IMR-90 (cell line): ENCODE measurements at regions not wholly inside any gene's neighbourhood (a gene's known extent, or its start where the extent isn't known, plus 50 kb on each side); places are given as distances from the start of the nearest gene placed in this dataset.

Experiments used
- ATAC-seq: fragments of 200-7000 bp; cut with Tn5 transposase; 2 replicates; pipeline ENCODE4 v1.9.1; 2020; ENCODE audit warnings: low read depth, mild to moderate bottlenecking, moderate library complexity
- BruUV-seq: library from RNA; stranded (reverse); fragments of 400-500 nt; replicated peaks from 2 replicates; lab custom pipeline; 2021; lab: Mats Ljungman, UMichigan
- CTCF ChIA-PET: fragments of 300-600 bp; formaldehyde crosslinking; extraction: SDS; loops from one replicate; lab custom pipeline; 2021; ENCODE audit warnings: antibody characterized with exemption; lab: Yijun Ruan, JAX
- POLR2A ChIA-PET: fragments of 300-600 bp; sonication (Branson Sonifier 250); formaldehyde crosslinking; loops from one replicate; lab custom pipeline; 2022; ENCODE audit warnings: antibody characterized with exemption; ENCODE audit not compliant: unreplicated experiment; lab: Charles Lee
- DNase-seq: peaks from one replicate; pipeline ENCODE4 v3.0.0; 2013
- H2AFZ ChIP-seq: replicated peaks from 2 replicates; pipeline ENCODE3; 2013; ENCODE audit warnings: low read length, mild to moderate bottlenecking; ENCODE audit not compliant: poor library complexity
- H2AK5ac ChIP-seq: 2 replicates; pipeline ENCODE4 v1.6.1; 2013; ENCODE audit warnings: low read depth, low read length, inconsistent platforms
- H2AK9ac ChIP-seq: replicated peaks from 2 replicates; pipeline ENCODE3; 2013; ENCODE audit warnings: mild to moderate bottlenecking, low read depth, low read length, moderate library complexity; ENCODE audit not compliant: poor library complexity
- H2BK120ac ChIP-seq: 2 replicates; pipeline ENCODE4 v1.6.1; 2013; ENCODE audit warnings: low read depth, low read length, inconsistent platforms
- H2BK15ac ChIP-seq: 3 replicates; pipeline ENCODE4 v1.6.1; 2013; ENCODE audit warnings: low read depth, low read length, inconsistent platforms
- H2BK20ac ChIP-seq: 2 replicates; pipeline ENCODE4 v1.6.1; 2013; ENCODE audit warnings: low read depth, mild to moderate bottlenecking, inconsistent platforms, low read length, moderate library complexity
- H2BK5ac ChIP-seq: 2 replicates; pipeline ENCODE4 v1.6.1; 2013; ENCODE audit warnings: mild to moderate bottlenecking, low read depth, low read length, inconsistent platforms; ENCODE audit not compliant: poor library complexity, severe bottlenecking
- H3K14ac ChIP-seq: replicated peaks from 2 replicates; pipeline ENCODE4 v1.6.1; 2013; ENCODE audit warnings: low read depth, low read length, inconsistent platforms
- H3K18ac ChIP-seq: 2 replicates; pipeline ENCODE4 v1.6.1; 2013; ENCODE audit warnings: low read depth, low read length, control low read depth
- H3K23ac ChIP-seq: 2 replicates; pipeline ENCODE4 v1.6.1; 2013; ENCODE audit warnings: low read depth, low read length, inconsistent platforms
- H3K27ac ChIP-seq: 2 replicates; pipeline ENCODE4 v1.5.1; 2013; ENCODE audit warnings: mild to moderate bottlenecking, control low read depth, low read length; ENCODE audit not compliant: insufficient read depth
- H3K27me3 ChIP-seq: 2 replicates; pipeline ENCODE4 v1.6.1; 2013; ENCODE audit warnings: low read length; ENCODE audit not compliant: control insufficient read depth, insufficient read depth
- H3K36me3 ChIP-seq: 2 replicates; pipeline ENCODE4 v1.6.1; 2013; ENCODE audit warnings: low read length, mixed read lengths; ENCODE audit not compliant: control insufficient read depth, insufficient read depth
- H3K4ac ChIP-seq: 2 replicates; pipeline ENCODE4 v1.6.1; 2013; ENCODE audit warnings: low read depth, low read length, inconsistent platforms
- H3K4me1 ChIP-seq: 2 replicates; pipeline ENCODE4 v1.6.1; 2013; ENCODE audit warnings: low read length, mixed read lengths; ENCODE audit not compliant: control insufficient read depth, insufficient read depth
- H3K4me2 ChIP-seq: 2 replicates; pipeline ENCODE4 v1.6.1; 2013; ENCODE audit warnings: low read depth, mild to moderate bottlenecking, control low read depth, low read length, moderate library complexity
- H3K4me3 ChIP-seq: 2 replicates; pipeline ENCODE4 v1.5.1; 2013; ENCODE audit warnings: low read depth, mild to moderate bottlenecking, control low read depth, low read length, moderate library complexity; ENCODE audit not compliant: insufficient read depth
- H3K56ac ChIP-seq: 2 replicates; pipeline ENCODE4 v1.6.1; 2013; ENCODE audit warnings: low read length, inconsistent platforms; ENCODE audit not compliant: insufficient read depth; ENCODE audit errors: extremely low read depth
- H3K79me1 ChIP-seq, 2 experiments: 2 replicates each; pipeline ENCODE4 v1.6.1; 2013; ENCODE audit warnings: low read length in 2 of 2, inconsistent platforms in 1 of 2, low read depth in 1 of 2
- H3K9ac ChIP-seq: 2 replicates; pipeline ENCODE4 v1.6.1; 2013; ENCODE audit warnings: low read depth, low read length, control low read depth
- H3K9me1 ChIP-seq: 2 replicates; pipeline ENCODE4 v1.6.1; 2013; ENCODE audit warnings: low read length, inconsistent platforms; ENCODE audit not compliant: insufficient read depth
- H3K9me3 ChIP-seq: 2 replicates; pipeline ENCODE4 v1.6.1; 2013; ENCODE audit warnings: low read length; ENCODE audit not compliant: control insufficient read depth, insufficient read depth
- H4K20me1 ChIP-seq: 2 replicates; pipeline ENCODE4 v1.6.1; 2013; ENCODE audit warnings: low read length, inconsistent platforms; ENCODE audit not compliant: insufficient read depth
- H4K5ac ChIP-seq: 2 replicates; pipeline ENCODE4 v1.6.1; 2013; ENCODE audit warnings: mild to moderate bottlenecking, low read depth, low read length, control low read depth
- H4K8ac ChIP-seq, 2 experiments: 2 replicates each; pipeline ENCODE4 v1.6.1; 2013; ENCODE audit warnings: low read depth in 2 of 2, low read length in 2 of 2, control low read depth in 1 of 2, inconsistent platforms in 1 of 2
- H4K91ac ChIP-seq: 2 replicates; pipeline ENCODE4 v1.6.1; 2013; ENCODE audit warnings: low read depth, low read length, inconsistent platforms; ENCODE audit not compliant: insufficient read depth
- BHLHE40 ChIP-seq: fragments of 150-350 bp; IDR thresholded peaks from 2 replicates; pipeline ENCODE4 v1.6.1; 2016; ENCODE audit warnings: mild to moderate bottlenecking, low read depth, low read length
- CEBPB ChIP-seq: IDR thresholded peaks from 2 replicates; pipeline ENCODE4 v1.6.1; 2012; ENCODE audit warnings: low read depth, low read length, improper control_type of control experiment
- CHD1 ChIP-seq: IDR thresholded peaks from 2 replicates; pipeline ENCODE4 v1.6.1; 2012; ENCODE audit warnings: low read depth, low read length, improper control_type of control experiment
- CTCF ChIP-seq: conservative IDR thresholded peaks from 2 replicates; pipeline ENCODE4 v1.5.1; 2012; ENCODE audit warnings: mild to moderate bottlenecking, low read depth, low read length, improper control_type of control experiment
- ELK1 ChIP-seq: fragments of 150-350 bp; IDR thresholded peaks from 2 replicates; pipeline ENCODE4 v1.6.1; 2016; ENCODE audit warnings: low read depth, mild to moderate bottlenecking, low read length, moderate library complexity, borderline replicate concordance
- FOS ChIP-seq: fragments of 150-350 bp; IDR thresholded peaks from 2 replicates; pipeline ENCODE4 v1.6.1; 2016; ENCODE audit warnings: low read depth, low read length
- MAFK ChIP-seq: IDR thresholded peaks from 2 replicates; pipeline ENCODE4 v1.6.1; 2012; ENCODE audit warnings: low read depth, low read length, improper control_type of control experiment
- MAZ ChIP-seq: IDR thresholded peaks from 2 replicates; pipeline ENCODE4 v1.6.1; 2012; ENCODE audit warnings: low read depth, mild to moderate bottlenecking, low read length, improper control_type of control experiment, moderate library complexity, borderline replicate concordance
- MXI1 ChIP-seq: IDR thresholded peaks from 2 replicates; pipeline ENCODE4 v1.6.1; 2012; ENCODE audit warnings: low read depth, mild to moderate bottlenecking, low read length, moderate library complexity, borderline replicate concordance
- NFE2L2 ChIP-seq: fragments of 150-350 bp; IDR thresholded peaks from 2 replicates; pipeline ENCODE4 v1.6.1; 2016; ENCODE audit warnings: low read depth, mild to moderate bottlenecking, low read length
- POLR2A ChIP-seq: IDR thresholded peaks from 2 replicates; pipeline ENCODE4 v1.6.1; 2012; ENCODE audit warnings: mild to moderate bottlenecking, low read depth, low read length
- RAD21 ChIP-seq: IDR thresholded peaks from 2 replicates; pipeline ENCODE4 v1.6.1; 2012; ENCODE audit warnings: low read length, improper control_type of control experiment
- RCOR1 ChIP-seq: IDR thresholded peaks from 2 replicates; pipeline ENCODE4 v1.6.1; 2012; ENCODE audit warnings: mild to moderate bottlenecking, low read length, improper control_type of control experiment; ENCODE audit not compliant: insufficient replicate concordance
- RFX5 ChIP-seq: IDR thresholded peaks from 2 replicates; pipeline ENCODE4 v1.8.0; 2012; ENCODE audit warnings: low read depth, mild to moderate bottlenecking, low read length, moderate library complexity
- SMC3 ChIP-seq: fragments of 150-350 bp; IDR thresholded peaks from 2 replicates; pipeline ENCODE4 v1.6.1; 2016; ENCODE audit warnings: low read depth, mild to moderate bottlenecking, antibody characterized with exemption, low read length, moderate library complexity
- USF2 ChIP-seq: fragments of 150-350 bp; IDR thresholded peaks from 2 replicates; pipeline ENCODE4 v1.6.1; 2017; ENCODE audit warnings: mild to moderate bottlenecking, antibody characterized with exemption, low read length, low read depth
- WGBS, 2 experiments: methylation state at CpG; one replicate each; pipeline versions ENCODE4 v1.1.5 to v1.1.7; 2013; ENCODE audit warnings: missing lambda C conversion rate in 2 of 2; ENCODE audit not compliant: insufficient read length in 1 of 2; ENCODE audit errors: extremely low coverage in 2 of 2; 5-methylcytosine and 5-hydroxymethylcytosine counted together
- dilution Hi-C: fragments of 300-500 bp; cut with HindIII; formaldehyde crosslinking; loops from one replicate; pipeline ENCODE4 v1.14.3; 2018; ENCODE audit warnings: low sequenced_read_pairs; ENCODE audit not compliant: unreplicated experiment
- in situ Hi-C: fragments of 300-500 bp; cut with MboI; formaldehyde crosslinking; loops from 3 replicates; pipeline ENCODE4 v1.14.3; 2019; ENCODE audit warnings: low sequenced_read_pairs, inconsistent platforms, mixed read lengths
- intact Hi-C: fragments of 100-400 bp; cut with micrococcal nuclease; formaldehyde crosslinking; loops from 2 replicates; pipeline ENCODE4 v1.10.0; 2022

- H3K9ac ChIP-seq = no peak overlapping the region
- H3K18ac ChIP-seq = no peak overlapping the region
- WGBS, 2 experiments = no CpG with 5 or more reads among the region's 4 CpGs
- no peak overlapping the region for H3K4me3 ChIP-seq
- H2AK9ac ChIP-seq = no peak overlapping the region
- no peak overlapping the region for H4K8ac ChIP-seq
- POLR2A ChIA-PET = no interaction called here
- no peak overlapping the region for H3K56ac ChIP-seq
- no peak overlapping the region for H3K27ac ChIP-seq
- dilution Hi-C loops (no loop called here), intact Hi-C loops (no loop called here), in situ Hi-C loops (no loop called here)
- H3K14ac ChIP-seq = no peak overlapping the region
- TF ChIP-seq FOS = no peak
- TF ChIP-seq USF2 = no peak
- TF ChIP-seq RFX5 = no peak
- TF ChIP-seq SMC3 = no peak
- TF ChIP-seq MXI1 = no peak
- no peak for TF ChIP-seq RCOR1
- TF ChIP-seq CTCF = no peak
- no peak for TF ChIP-seq ELK1
- no peak for TF ChIP-seq CEBPB
- TF ChIP-seq RAD21 = no peak
- TF ChIP-seq NFE2L2 = no peak
- no peak for TF ChIP-seq CHD1
- TF ChIP-seq POLR2A = no peak
- TF ChIP-seq MAZ = no peak
- TF ChIP-seq BHLHE40 = no peak
- TF ChIP-seq MAFK = no peak
- no peaks in the 10 kb centered on the region for H3K27me3 ChIP-seq
- no peak overlapping the region for H3K23ac ChIP-seq
- H3K36me3 ChIP-seq = no peaks in the 10 kb centered on the region
- H2BK120ac ChIP-seq = no peak overlapping the region
- H2BK5ac ChIP-seq = no peak overlapping the region
- H4K91ac ChIP-seq = no peak overlapping the region
- no peak for DNase-seq
- H3K9me1 ChIP-seq = no peaks in the 10 kb centered on the region
- ATAC-seq = no peak
- no peak overlapping the region for H2AK5ac ChIP-seq
- CTCF ChIA-PET = interaction anchor here (0.7 kb wide), 1 partner anchor 139 kb away, joined by 4 read pairs; no protein-coding TSS in a partner anchor
- H3K9me3 ChIP-seq = no peaks in the 10 kb centered on the region
- H3K4me1 ChIP-seq = no peaks in the 10 kb centered on the region
- H3K4me2 ChIP-seq = no peak overlapping the region
- H2BK20ac ChIP-seq = no peak overlapping the region
- no TSS peak for BruUV-seq
- H2BK15ac ChIP-seq = no peak overlapping the region
- no peaks in the 10 kb centered on the region for H3K79me1 ChIP-seq
- no peak overlapping the region for H4K5ac ChIP-seq
- no peak overlapping the region for H3K4ac ChIP-seq
- no peaks in the 10 kb centered on the region for H4K20me1 ChIP-seq
- H2AFZ ChIP-seq = no peak overlapping the region
Observed at GRCh38 chr17:13678841-13679240, 77.1 kb upstream of the HS3ST3A1 start.
